RWPE1 (cell line): ENCODE measurements at regions not wholly inside any gene's neighbourhood (a gene's known extent, or its start where the extent isn't known, plus 50 kb on each side); places are given as distances from the start of the nearest gene placed in this dataset.

Experiments
- CTCF ChIA-PET: fragments of 350-600 bp; sonication (Branson Sonifier 250); formaldehyde crosslinking; extraction: SDS; loops from one replicate; lab custom pipeline; 2021; lab: Yijun Ruan, JAX
- POLR2A ChIA-PET: fragments of 400-600 bp; formaldehyde crosslinking; extraction: SDS; loops from one replicate; lab custom pipeline; 2020; ENCODE audit warnings: antibody characterized with exemption; ENCODE audit not compliant: low non-redundant PET; lab: Yijun Ruan, JAX
- DNase-seq: peaks from one replicate; pipeline ENCODE4 v3.0.0; 2012; ENCODE audit warnings: low spot score
- H3K27ac ChIP-seq: fragments of 450-650 bp; 2 replicates; pipeline ENCODE4 v1.5.1; 2017
- TF ChIP-seq, protein P1 (sequence below): fragments of 450-650 bp; conservative IDR thresholded peaks from 2 replicates; pipeline ENCODE4 v1.5.1; 2017; ENCODE audit warnings: low read depth, mild to moderate bottlenecking

DNA sequence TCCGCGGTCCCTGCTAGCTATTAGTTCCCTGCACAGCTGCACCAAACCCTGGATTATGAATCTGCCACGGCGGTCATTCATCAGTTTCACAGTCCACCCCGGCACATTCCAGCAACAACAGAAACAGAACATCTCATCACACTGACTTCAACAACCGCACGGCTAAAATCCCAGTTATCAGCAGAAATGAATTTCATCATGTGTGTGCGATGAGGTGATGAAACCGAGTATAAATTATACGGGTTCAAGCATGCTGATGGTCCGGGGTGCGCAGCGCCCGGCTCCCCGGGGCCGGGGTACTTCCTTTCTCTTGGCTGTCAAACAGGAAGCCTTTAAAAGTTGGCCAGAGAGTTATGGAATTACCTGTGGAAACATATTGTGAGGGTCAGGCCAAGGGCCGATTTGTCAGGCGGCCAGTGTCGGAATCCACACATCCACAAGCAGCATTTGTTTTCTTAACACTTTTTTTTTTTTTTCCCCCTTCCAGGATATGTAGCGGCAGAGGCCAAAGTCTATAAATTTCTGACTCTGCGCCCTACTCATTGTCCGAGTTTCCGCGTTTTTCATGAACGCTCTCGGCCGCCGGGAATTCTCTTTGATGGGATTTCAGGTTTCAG, 420.9 kb upstream of the MGMT start:
- POLR2A ChIA-PET, result no interaction called here
- H3K27ac ChIP-seq, result no peak overlapping the region
- no peak for DNase-seq
- TF ChIP-seq, protein P1, sequence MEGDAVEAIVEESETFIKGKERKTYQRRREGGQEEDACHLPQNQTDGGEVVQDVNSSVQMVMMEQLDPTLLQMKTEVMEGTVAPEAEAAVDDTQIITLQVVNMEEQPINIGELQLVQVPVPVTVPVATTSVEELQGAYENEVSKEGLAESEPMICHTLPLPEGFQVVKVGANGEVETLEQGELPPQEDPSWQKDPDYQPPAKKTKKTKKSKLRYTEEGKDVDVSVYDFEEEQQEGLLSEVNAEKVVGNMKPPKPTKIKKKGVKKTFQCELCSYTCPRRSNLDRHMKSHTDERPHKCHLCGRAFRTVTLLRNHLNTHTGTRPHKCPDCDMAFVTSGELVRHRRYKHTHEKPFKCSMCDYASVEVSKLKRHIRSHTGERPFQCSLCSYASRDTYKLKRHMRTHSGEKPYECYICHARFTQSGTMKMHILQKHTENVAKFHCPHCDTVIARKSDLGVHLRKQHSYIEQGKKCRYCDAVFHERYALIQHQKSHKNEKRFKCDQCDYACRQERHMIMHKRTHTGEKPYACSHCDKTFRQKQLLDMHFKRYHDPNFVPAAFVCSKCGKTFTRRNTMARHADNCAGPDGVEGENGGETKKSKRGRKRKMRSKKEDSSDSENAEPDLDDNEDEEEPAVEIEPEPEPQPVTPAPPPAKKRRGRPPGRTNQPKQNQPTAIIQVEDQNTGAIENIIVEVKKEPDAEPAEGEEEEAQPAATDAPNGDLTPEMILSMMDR, result no peak
- CTCF ChIA-PET, result interaction anchor here (0.6 kb wide), 1 partner anchor 999 kb away, joined by 3 read pairs; no protein-coding TSS in a partner anchor

DNA sequence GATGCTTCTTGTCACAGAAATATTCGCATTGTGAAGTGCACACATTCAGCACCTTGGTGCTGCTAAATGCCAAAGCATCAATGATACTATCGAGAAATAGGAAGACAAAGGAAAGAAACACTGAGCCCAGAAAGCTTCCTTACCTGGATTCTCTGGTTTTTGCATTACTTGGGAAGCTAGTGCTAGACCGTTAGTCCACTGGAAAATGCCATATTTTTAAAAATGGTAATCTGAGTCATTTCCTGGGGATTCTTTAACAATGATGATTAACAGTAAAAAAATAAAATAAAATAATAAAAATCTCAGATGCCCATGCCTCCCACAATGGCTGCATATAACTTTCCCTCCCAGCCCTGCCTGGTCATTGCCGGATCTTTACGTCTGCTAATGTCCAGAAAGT, 420.1 kb upstream of the MGMT start:
- TF ChIP-seq, protein P1, result no peak
- ChIA-PET CTCF (no interaction called here), POLR2A (no interaction called here)
- H3K27ac ChIP-seq, result no peak overlapping the region
- no peak for DNase-seq

DNA sequence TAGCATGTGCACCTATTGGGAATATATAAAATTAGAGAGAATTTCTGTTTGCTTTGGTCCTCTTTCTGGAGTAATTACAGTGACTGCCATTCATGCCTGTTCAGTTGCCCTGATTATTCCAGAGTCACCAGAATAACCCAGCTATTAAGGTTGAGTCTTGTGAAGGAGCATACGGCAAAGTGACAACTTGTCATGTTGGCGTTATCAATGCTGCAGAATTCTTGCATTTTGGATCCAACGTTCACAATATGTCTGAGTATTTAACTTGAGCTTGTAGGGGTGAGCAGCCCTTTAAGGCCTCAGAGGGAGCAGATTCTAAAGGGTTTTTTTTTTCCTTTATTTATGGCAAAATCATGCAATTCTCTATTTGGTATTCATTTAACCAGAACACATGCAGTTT, 419.4 kb upstream of the MGMT start:
- no peak for DNase-seq
- TF ChIP-seq, protein P1, result no peak
- POLR2A ChIA-PET, result no interaction called here
- no peak overlapping the region for H3K27ac ChIP-seq
- CTCF ChIA-PET, result interaction anchor here (0.6 kb wide), 1 partner anchor 576 kb away, joined by 4 read pairs; no protein-coding TSS in a partner anchor

DNA sequence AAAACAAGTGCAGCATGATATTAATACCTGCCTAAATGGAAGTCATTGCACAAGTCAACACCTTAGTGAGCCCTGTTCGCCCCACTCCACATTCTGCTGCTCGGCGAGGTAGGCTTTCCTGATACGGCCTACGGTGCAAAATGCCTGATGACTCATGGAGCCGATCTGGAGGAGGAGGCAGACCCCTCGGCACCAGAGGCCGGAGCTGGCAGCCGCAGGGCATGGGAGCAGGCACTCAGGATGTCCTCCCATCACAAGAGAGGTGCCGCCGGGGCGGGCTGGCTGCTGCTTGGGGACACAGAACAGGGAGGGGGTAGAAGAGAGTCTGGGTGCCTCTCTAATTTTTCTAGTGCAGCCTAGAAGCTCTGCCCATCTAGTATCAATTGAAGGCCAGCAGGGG, 418.5 kb upstream of the MGMT start:
- H3K27ac ChIP-seq, result no peak overlapping the region
- no peak for DNase-seq
- ChIA-PET CTCF (no interaction called here), POLR2A (no interaction called here)
- TF ChIP-seq, protein P1, result no peak

DNA sequence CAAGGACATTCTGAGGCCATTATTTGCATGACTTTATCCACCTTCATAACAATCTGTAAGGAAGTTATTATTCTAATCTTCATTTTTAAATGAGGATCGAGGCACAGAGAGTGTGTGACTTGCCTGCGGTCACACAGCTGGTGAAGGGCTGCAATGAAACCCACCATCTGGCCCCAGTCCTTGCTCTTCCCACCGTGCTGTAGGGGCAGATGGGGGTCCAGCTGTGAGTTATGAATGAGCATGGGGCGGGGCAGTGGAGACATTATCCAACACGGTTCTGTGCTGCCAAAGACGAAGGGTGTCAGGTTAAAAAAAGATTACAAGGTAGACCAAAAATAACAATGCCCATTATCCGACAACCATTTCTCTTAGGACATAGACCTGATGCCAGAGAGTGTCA, 417.5 kb upstream of the MGMT start:
- POLR2A ChIA-PET, result no interaction called here
- CTCF ChIA-PET, result no interaction called here
- TF ChIP-seq, protein P1, result no peak

DNA sequence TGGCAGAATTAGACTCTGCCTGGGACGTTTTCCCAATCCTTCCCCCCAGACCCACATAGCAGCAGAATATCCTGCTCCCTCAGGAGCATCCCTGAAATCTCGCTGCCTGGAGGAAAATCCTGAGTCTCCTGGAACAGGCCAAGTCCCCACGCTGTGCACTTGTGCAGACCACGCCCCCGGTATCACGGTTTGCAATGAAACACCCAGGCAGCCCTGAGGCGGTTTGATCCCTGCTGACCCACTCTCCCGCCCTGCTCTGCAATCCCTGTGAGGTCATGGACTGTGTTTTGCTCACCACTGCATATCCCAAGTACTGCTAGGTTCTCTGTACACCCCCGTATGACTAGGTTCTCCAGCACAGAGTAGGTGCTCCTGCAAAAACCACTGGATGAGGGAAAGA, 411.8 kb upstream of the MGMT start:
- ChIA-PET CTCF (no interaction called here), POLR2A (no interaction called here)
- no peak for DNase-seq
- H3K27ac ChIP-seq, result no peak overlapping the region
- TF ChIP-seq, protein P1, result no peak

More for the DNA sequence above, 417.5 kb upstream of the MGMT start:
- no peak for DNase-seq
- H3K27ac ChIP-seq, result no peak overlapping the region

DNA sequence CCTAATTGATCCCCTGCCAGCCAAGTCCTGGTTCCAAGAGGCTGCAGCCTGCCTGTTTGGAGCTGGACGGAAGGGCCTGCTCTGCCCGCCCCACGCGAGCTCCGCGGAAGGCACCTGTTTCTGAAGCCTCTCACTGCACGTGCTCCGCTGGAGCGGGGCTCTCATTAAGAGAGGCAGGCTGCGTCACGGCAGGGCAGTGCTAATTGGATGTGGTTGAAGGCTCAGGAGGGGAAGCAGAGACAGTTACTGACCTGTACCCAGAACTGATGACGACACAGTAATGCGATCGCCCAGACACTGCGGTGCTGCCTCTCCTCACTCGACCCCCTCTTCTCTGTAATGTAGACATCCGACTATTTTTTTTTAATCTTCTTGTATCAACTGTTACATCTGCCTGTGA, 411.1 kb upstream of the MGMT start:
- CTCF ChIA-PET, result no interaction called here
- TF ChIP-seq, protein P1, result no peak
- H3K27ac ChIP-seq, result no peak overlapping the region
- POLR2A ChIA-PET, result no interaction called here
- no peak for DNase-seq
